HG02642 (cell line): ENCODE measurements at regions not wholly inside any gene's neighbourhood (a gene's known extent, or its start where the extent isn't known, plus 50 kb on each side); places are given as distances from the start of the nearest gene placed in this dataset.
A peak's percentile ranks its signal among the peaks of the same experiment; 100 is the strongest.

ENCODE experiments used
- ATAC-seq: cut with Tn5 transposase; IDR thresholded peaks from one replicate; pipeline ENCODE4 v1.9.1; 2021; ENCODE audit warnings: mild to moderate bottlenecking; ENCODE audit not compliant: unreplicated experiment, poor library complexity

GRCh38 chr6:159100395-159101182, 55.8 kb upstream of the TAGAP start:
- no peak for ATAC-seq

- ATAC-seq: no peak
Observed at GRCh38 chr6:159099961-159100360, 55.2 kb upstream of the TAGAP start.

- no peak for ATAC-seq
Observed at GRCh38 chr6:159099276-159099675, 54.5 kb upstream of the TAGAP start.

DNA sequence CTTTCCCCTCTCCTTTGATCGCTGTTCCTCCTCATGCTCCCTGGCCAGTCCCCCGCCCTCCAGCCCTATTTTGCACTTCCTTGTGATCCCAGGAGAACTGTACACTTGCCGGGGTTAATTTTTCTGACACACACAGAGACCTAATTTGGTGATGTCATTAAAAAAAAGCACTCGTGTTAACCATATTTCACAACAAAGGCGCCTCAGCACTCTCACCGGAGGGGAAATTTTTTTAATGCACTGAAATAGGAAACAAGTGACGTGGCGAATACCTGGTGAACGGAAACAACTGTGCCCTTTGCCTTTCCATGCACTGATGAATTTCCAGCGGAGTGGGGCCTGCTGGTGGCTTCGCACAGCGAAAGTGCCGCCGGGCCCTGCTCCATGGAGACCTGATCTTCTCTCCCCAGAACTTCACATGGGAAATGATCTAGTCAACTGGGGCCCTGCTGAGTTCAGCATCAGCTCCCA, 53.9 kb upstream of the TAGAP start:
- no peak for ATAC-seq

GRCh38 chr6:159097256-159097655, 52.5 kb upstream of the TAGAP start:
- ATAC-seq: no peak

DNA sequence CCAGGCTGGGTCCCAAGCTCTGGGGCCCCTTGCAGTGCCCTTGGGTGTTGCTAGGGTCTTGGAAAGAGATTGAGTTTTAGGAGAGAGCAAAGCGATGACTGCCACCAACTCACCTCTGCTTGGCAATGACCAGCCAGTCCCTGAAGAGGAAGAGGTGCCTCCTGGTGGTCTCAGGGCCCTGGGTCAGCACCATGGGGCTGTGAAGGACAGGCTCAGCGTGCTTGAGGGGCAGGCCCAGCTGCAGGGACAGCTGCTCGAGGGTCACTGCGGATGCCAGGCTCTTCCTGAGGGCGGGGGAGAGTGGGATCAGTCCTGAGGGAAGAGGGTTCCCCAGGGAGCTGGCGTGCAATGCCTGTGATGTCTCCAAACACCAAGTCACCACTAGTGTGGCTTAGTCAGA, 50.8 kb upstream of the TAGAP start:
- ATAC-seq: no peak

GRCh38 chr6:159094444-159095252, 49.9 kb upstream of the TAGAP start:
- peak; percentile 71 for ATAC-seq
